H1 (cell line): ENCODE measurements at regions not wholly inside any gene's neighbourhood (a gene's known extent, or its start where the extent isn't known, plus 50 kb on each side); places are given as distances from the start of the nearest gene placed in this dataset.

Source experiments
- CTCF ChIA-PET: fragments of 300-600 bp; sonication (Branson Sonifier 250); formaldehyde crosslinking; loops from one replicate; lab custom pipeline; 2021; ENCODE audit not compliant: partially characterized antibody; lab: Charles Lee
- POLR2A ChIA-PET: fragments of 300-600 bp; sonication (Branson Sonifier 250); formaldehyde crosslinking; loops from one replicate; lab custom pipeline; 2021; ENCODE audit warnings: inconsistent platforms; ENCODE audit not compliant: partially characterized antibody; lab: Charles Lee
- DNase-seq, 2 experiments: peaks; one replicate each; pipeline versions ENCODE4 v3.0.0 to v3.0.0-alpha.2; 2010 to 2022; ENCODE audit warnings: low spot score in 2 of 2, low read depth in 1 of 2, mixed read lengths in 1 of 2
- FAIRE-seq: peaks from 2 replicates; lab custom pipeline; 2011; peaks lifted over from hg19 to GRCh38; lab: Jason Lieb, UNC
- H2AFZ ChIP-seq: 2 replicates; pipeline ENCODE4 v1.8.1; 2012; ENCODE audit warnings: low read length, inconsistent platforms
- H2AK5ac ChIP-seq: 2 replicates; pipeline ENCODE4 v1.6.1; 2013; ENCODE audit warnings: low read depth, low read length
- H2BK120ac ChIP-seq: replicated peaks from 2 replicates; pipeline ENCODE3; 2013; ENCODE audit warnings: low read depth, low read length, inconsistent platforms
- H2BK12ac ChIP-seq: 2 replicates; pipeline ENCODE4 v1.6.1; 2013; ENCODE audit warnings: low read depth, low read length
- H2BK15ac ChIP-seq: 2 replicates; pipeline ENCODE4 v1.6.1; 2013; ENCODE audit warnings: low read length
- H2BK20ac ChIP-seq: 2 replicates; pipeline ENCODE4 v1.6.1; 2013; ENCODE audit warnings: low read length
- H2BK5ac ChIP-seq: 2 replicates; pipeline ENCODE4 v1.6.1; 2013; ENCODE audit warnings: low read depth, low read length
- H3K14ac ChIP-seq: 2 replicates; pipeline ENCODE4 v1.6.1; 2013; ENCODE audit warnings: inconsistent platforms; ENCODE audit not compliant: insufficient read length
- H3K18ac ChIP-seq: 2 replicates; pipeline ENCODE4 v1.6.1; 2013; ENCODE audit warnings: low read length; ENCODE audit errors: extremely low read depth
- H3K23ac ChIP-seq: 2 replicates; pipeline ENCODE4 v1.6.1; 2013; ENCODE audit warnings: inconsistent platforms; ENCODE audit not compliant: insufficient read length
- H3K23me2 ChIP-seq: 2 replicates; pipeline ENCODE4 v1.6.1; 2013; ENCODE audit warnings: low read depth, low read length
- H3K27ac ChIP-seq: 2 replicates; pipeline ENCODE4 v1.6.1; 2011; ENCODE audit warnings: low read depth, low read length, inconsistent platforms
- H3K27me3 ChIP-seq, 4 experiments: replicated peaks in 1 of 4; 1 replicate in 1 of 4; 2 replicates in 3 of 4; pipeline versions ENCODE4 v1.6.1 to v1.8.1; 2011 to 2013; ENCODE audit warnings: low read length in 3 of 4, mild to moderate bottlenecking in 3 of 4, inconsistent platforms in 2 of 4, mixed read lengths in 2 of 4, moderate library complexity in 1 of 4; ENCODE audit not compliant: control insufficient read depth in 3 of 4, insufficient read depth in 3 of 4; ENCODE audit errors: extremely low read depth in 1 of 4
- H3K36me3 ChIP-seq, 4 experiments: 2 replicates each; pipeline versions ENCODE4 v1.6.1 to v1.8.1; 2011 to 2013; ENCODE audit warnings: mild to moderate bottlenecking in 4 of 4, low read length in 3 of 4, moderate library complexity in 2 of 4, control low read depth in 1 of 4, inconsistent platforms in 1 of 4; ENCODE audit not compliant: insufficient read depth in 4 of 4, control insufficient read depth in 2 of 4
- H3K4ac ChIP-seq: replicated peaks from 2 replicates; pipeline ENCODE3; 2013; ENCODE audit warnings: low read length, low read depth, mixed read lengths, inconsistent platforms; ENCODE audit not compliant: insufficient read length
- H3K4me1 ChIP-seq, 4 experiments: replicated peaks in 1 of 4; 1 replicate in 1 of 4; 2 replicates in 3 of 4; pipeline versions ENCODE4 v1.6.1 to v1.8.1; 2011 to 2013; ENCODE audit warnings: low read length in 3 of 4, inconsistent platforms in 2 of 4, mixed read lengths in 1 of 4; ENCODE audit not compliant: insufficient read depth in 4 of 4, control insufficient read depth in 3 of 4
- H3K4me2 ChIP-seq, 2 experiments: 2 replicates each; pipeline versions ENCODE4 v1.6.1 to v1.8.1; 2011 to 2013; ENCODE audit warnings: low read depth in 2 of 2, low read length in 2 of 2, control low read depth in 1 of 2, inconsistent platforms in 1 of 2, mild to moderate bottlenecking in 1 of 2; ENCODE audit not compliant: insufficient read depth in 1 of 2
- H3K4me3 ChIP-seq, 4 experiments: fragments of 200-600, 300-600 bp in 1 of 4; sonication (generic), shearing (Covaris generic), sonication (Bioruptor Twin) in 1 of 4; 2 replicates each; pipeline versions ENCODE4 v1.5.1 to v1.8.1; 2011 to 2016; ENCODE audit warnings: low read length in 4 of 4, low read depth in 3 of 4, control low read depth in 2 of 4, inconsistent platforms in 2 of 4, mild to moderate bottlenecking in 2 of 4, mixed read lengths in 1 of 4, moderate library complexity in 1 of 4; ENCODE audit not compliant: insufficient read depth in 2 of 4; ENCODE audit errors: extremely low read depth in 1 of 4
- H3K56ac ChIP-seq: replicated peaks from 2 replicates; pipeline ENCODE3; 2013; ENCODE audit warnings: low read depth, mild to moderate bottlenecking, mixed read lengths, low read length, inconsistent platforms; ENCODE audit not compliant: insufficient read length
- H3K79me1 ChIP-seq: 2 replicates; pipeline ENCODE4 v1.6.1; 2013; ENCODE audit warnings: low read depth, low read length, control low read depth
- H3K79me2 ChIP-seq, 2 experiments: 2 replicates each; pipeline versions ENCODE4 v1.6.1 to v1.8.1; 2012 to 2013; ENCODE audit warnings: low read length in 2 of 2, mild to moderate bottlenecking in 2 of 2, inconsistent platforms in 1 of 2; ENCODE audit not compliant: insufficient read depth in 2 of 2, control insufficient read depth in 1 of 2
- H3K9ac ChIP-seq, 4 experiments: replicated peaks in 1 of 4; 1 replicate in 1 of 4; 2 replicates in 3 of 4; pipeline versions ENCODE4 v1.6.1 to v1.8.1; 2011 to 2013; ENCODE audit warnings: low read depth in 3 of 4, low read length in 3 of 4, control low read depth in 2 of 4, mild to moderate bottlenecking in 2 of 4, moderate library complexity in 2 of 4, inconsistent platforms in 1 of 4; ENCODE audit errors: extremely low read depth in 1 of 4
- H3K9me3 ChIP-seq, 2 experiments: 2 replicates each; pipeline versions ENCODE4 v1.6.1 to v1.8.1; 2012 to 2013; ENCODE audit warnings: mild to moderate bottlenecking in 2 of 2, moderate library complexity in 2 of 2, control low read depth in 1 of 2, inconsistent platforms in 1 of 2, low read depth in 1 of 2, low read length in 1 of 2, mixed read lengths in 1 of 2; ENCODE audit not compliant: insufficient read depth in 2 of 2
- H4K20me1 ChIP-seq, 2 experiments: replicated peaks in 1 of 2; 2 replicates each; pipeline versions ENCODE3 to v1.8.1; 2011 to 2013; ENCODE audit warnings: inconsistent platforms in 2 of 2, low read length in 2 of 2, mild to moderate bottlenecking in 1 of 2; ENCODE audit not compliant: insufficient read depth in 2 of 2, control insufficient read depth in 1 of 2
- H4K5ac ChIP-seq: 2 replicates; pipeline ENCODE4 v1.6.1; 2013; ENCODE audit warnings: low read length, low read depth, mixed read lengths, inconsistent platforms; ENCODE audit not compliant: insufficient read length
- H4K8ac ChIP-seq: 2 replicates; pipeline ENCODE4 v1.8.0; 2013; ENCODE audit warnings: mild to moderate bottlenecking, moderate library complexity, low read length, inconsistent platforms; ENCODE audit not compliant: insufficient read depth; ENCODE audit errors: extremely low read depth
- H4K91ac ChIP-seq: replicated peaks from 2 replicates; pipeline ENCODE3; 2013; ENCODE audit warnings: low read length, mixed read lengths, inconsistent platforms; ENCODE audit not compliant: insufficient read length
- ATF2 ChIP-seq: IDR thresholded peaks from 2 replicates; pipeline ENCODE4 v1.6.1; 2012; ENCODE audit warnings: low read length, inconsistent platforms
- CBX5 ChIP-seq: fragments of 300-800, 300-1000 bp; sonication (generic); IDR thresholded peaks from 2 replicates; pipeline ENCODE4 v1.7.1; 2016; ENCODE audit warnings: antibody characterized with exemption, low read length, low read depth
- CHD2 ChIP-seq: IDR thresholded peaks from 2 replicates; pipeline ENCODE4 v1.6.1; 2012; ENCODE audit warnings: low read length, improper control_type of control experiment
- CREB1 ChIP-seq: IDR thresholded peaks from 2 replicates; pipeline ENCODE4 v1.6.1; 2012; ENCODE audit warnings: inconsistent platforms
- E2F6 ChIP-seq: IDR thresholded peaks from 2 replicates; pipeline ENCODE4 v1.6.1; 2012; ENCODE audit warnings: inconsistent platforms
- HDAC2 ChIP-seq, 2 experiments: fragments of 300-600 bp in 1 of 2; sonication (generic) in 1 of 2; IDR thresholded peaks; 2 replicates each; pipeline ENCODE4 v1.6.1; 2011 to 2012; ENCODE audit warnings: low read depth in 2 of 2, low read length in 2 of 2, mild to moderate bottlenecking in 2 of 2, moderate library complexity in 2 of 2, borderline replicate concordance in 1 of 2, inconsistent platforms in 1 of 2
- KDM4A ChIP-seq: IDR thresholded peaks from one replicate; pipeline ENCODE4 v1.7.1; 2012; ENCODE audit warnings: low read depth, mild to moderate bottlenecking, moderate library complexity, low read length, inconsistent platforms; ENCODE audit not compliant: severe bottlenecking
- KDM5A ChIP-seq: fragments of 200-600 bp; IDR thresholded peaks from 2 replicates; pipeline ENCODE4 v1.7.1; 2012; ENCODE audit warnings: mild to moderate bottlenecking, low read length, inconsistent platforms, mixed read lengths
- NANOG ChIP-seq: IDR thresholded peaks from 2 replicates; pipeline ENCODE4 v1.6.1; 2011; ENCODE audit warnings: low read length, low read depth, mild to moderate bottlenecking, inconsistent platforms; ENCODE audit not compliant: insufficient read depth, poor library complexity, severe bottlenecking
- NRF1 ChIP-seq: IDR thresholded peaks from 2 replicates; pipeline ENCODE4 v1.6.1; 2011; ENCODE audit warnings: mild to moderate bottlenecking, low read depth, low read length, improper control_type of control experiment
- RNF2 ChIP-seq: fragments of 200-900, 300-1000 bp; sonication (generic); IDR thresholded peaks from 2 replicates; pipeline ENCODE4 v1.7.1; 2016; ENCODE audit warnings: borderline replicate concordance, low read depth, mild to moderate bottlenecking, antibody characterized with exemption, low read length; ENCODE audit not compliant: poor library complexity, severe bottlenecking; ENCODE audit errors: missing control alignments
- SRF ChIP-seq: IDR thresholded peaks from 2 replicates; pipeline ENCODE4 v1.6.1; 2011; ENCODE audit warnings: mild to moderate bottlenecking, low read depth, low read length, moderate library complexity
- WGBS, 2 experiments: shearing (Covaris generic) in 1 of 2; methylation state at CpG; one replicate each; pipeline versions ENCODE4 v1.1.6 to v1.1.7; 2013 to 2015; ENCODE audit warnings: low lambda C conversion rate in 2 of 2, mixed read lengths in 2 of 2, inconsistent platforms in 1 of 2, low coverage in 1 of 2, missing lambda C conversion rate in 1 of 2; ENCODE audit not compliant: insufficient replicate concordance in 2 of 2, insufficient coverage in 1 of 2, insufficient read length in 1 of 2; ENCODE audit errors: extremely low coverage in 1 of 2, missing lambda C conversion rate in 1 of 2; 5-methylcytosine and 5-hydroxymethylcytosine counted together

- Histone ChIP-seq H3K23me2 (no peaks in the 10 kb centered on the region), H3K27ac (no peak overlapping the region), H4K91ac (no peak overlapping the region), H3K9me3 (no peaks in the 10 kb centered on the region), H3K4me2 (no peak overlapping the region), H3K36me3 (no peaks in the 10 kb centered on the region), H3K4ac (no peak overlapping the region), H4K20me1 (no peaks in the 10 kb centered on the region), H2AK5ac (no peak overlapping the region), H3K18ac (no peak overlapping the region), H3K4me3 (no peak overlapping the region), H2BK20ac (no peak overlapping the region), H2BK12ac (no peak overlapping the region), H3K27me3 (no peaks in the 10 kb centered on the region), H2AFZ (no peak overlapping the region; the same call in 1 of the 2 replicates), H3K79me1 (no peaks in the 10 kb centered on the region), H3K4me1 (no peaks in the 10 kb centered on the region), H4K5ac (no peak overlapping the region), H2BK15ac (no peak overlapping the region), H3K79me2 (no peaks in the 10 kb centered on the region), H4K8ac (no peak overlapping the region), H3K23ac (no peak overlapping the region), H2BK5ac (no peak overlapping the region), H3K9ac (no peak overlapping the region), H3K56ac (no peak overlapping the region), H2BK120ac (no peak overlapping the region), H3K14ac (no peak overlapping the region)
- DNase-seq (no peak), FAIRE-seq (no peak)
- ChIA-PET CTCF (no interaction called here), POLR2A (no interaction called here)
- 96% methylated on average over 6 of the region's 6 CpGs; no CpG with 5 or more reads in 1 of the 2 experiments for WGBS, 2 experiments
- no peak for TF ChIP-seq NANOG
- no peak for TF ChIP-seq SRF
- no peak for TF ChIP-seq CBX5
- no peak for TF ChIP-seq CREB1
- TF ChIP-seq NRF1, result no peak
- no peak for TF ChIP-seq E2F6
- TF ChIP-seq CHD2, result no peak
- TF ChIP-seq KDM5A, result no peak
- no peak for TF ChIP-seq RNF2
- no peak for TF ChIP-seq HDAC2 (IDR thresholded peaks at IDR 0.05; ENCODE audit: borderline replicate concordance in 1 of 2, low read depth in 2 of 2, low read length in 2 of 2)
- TF ChIP-seq KDM4A, result no peak
- no peak for TF ChIP-seq ATF2
These were observed 115.7 kb upstream of the KLHL1 start for GRCh38 chr13:70223911-70224310.
